ENCODE measurements at regions not wholly inside any gene's neighbourhood (a gene's known extent, or its start where the extent isn't known, plus 50 kb on each side); places are given as distances from the start of the nearest gene placed in this dataset.
"Not testable (repeated sequence)": the region's sequence is repeated elsewhere in the genome, so short reads cannot be mapped to it uniquely, and the experiment has no call there.

DNA sequence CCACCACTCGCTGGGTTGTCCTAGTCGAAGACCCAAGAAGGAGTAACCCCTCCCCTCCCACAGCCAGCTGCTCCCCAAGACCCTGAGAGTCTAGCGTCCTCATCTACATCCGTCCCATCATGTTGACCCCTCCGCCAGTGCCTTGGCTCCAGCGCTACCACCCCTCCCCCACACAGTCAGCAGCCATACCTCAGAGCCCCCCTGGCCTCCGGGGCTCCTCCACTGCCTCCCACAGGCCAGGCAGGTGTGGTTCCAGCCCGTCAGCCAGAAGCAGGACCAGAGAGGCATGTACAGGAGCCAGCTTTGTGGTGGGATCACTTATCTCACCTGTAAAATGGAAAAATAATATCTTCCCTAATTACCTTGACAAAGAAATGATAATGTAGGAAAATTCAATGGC, 51.5 kb upstream of the PHF21B start:
- DNase-seq (ENCODE audit: low read depth in 2 of 2), result no peak

- peak; percentile 46 to 59 for DNase-seq (ENCODE audit: low read depth in 2 of 2)
Observed at GRCh38 chr22:45064313-45065278, 54.8 kb upstream of the PHF21B start.

- no peak for DNase-seq (ENCODE audit: low read depth in 2 of 2)
Observed at GRCh38 chr22:45065726-45066125, 55.9 kb upstream of the PHF21B start.

- no peak for DNase-seq (ENCODE audit: low read depth in 2 of 2)
Observed at GRCh38 chr22:45067731-45068130, 57.9 kb upstream of the PHF21B start.

GRCh38 chr22:45069925-45070324, 60.1 kb upstream of the PHF21B start:
- DNase-seq (ENCODE audit: low read depth in 2 of 2), result peak in 1 of 2 donors; percentile 30

- DNase-seq (ENCODE audit: low read depth in 2 of 2), result no peak
Observed at GRCh38 chr22:45071618-45072017, 61.8 kb upstream of the PHF21B start.

DNA sequence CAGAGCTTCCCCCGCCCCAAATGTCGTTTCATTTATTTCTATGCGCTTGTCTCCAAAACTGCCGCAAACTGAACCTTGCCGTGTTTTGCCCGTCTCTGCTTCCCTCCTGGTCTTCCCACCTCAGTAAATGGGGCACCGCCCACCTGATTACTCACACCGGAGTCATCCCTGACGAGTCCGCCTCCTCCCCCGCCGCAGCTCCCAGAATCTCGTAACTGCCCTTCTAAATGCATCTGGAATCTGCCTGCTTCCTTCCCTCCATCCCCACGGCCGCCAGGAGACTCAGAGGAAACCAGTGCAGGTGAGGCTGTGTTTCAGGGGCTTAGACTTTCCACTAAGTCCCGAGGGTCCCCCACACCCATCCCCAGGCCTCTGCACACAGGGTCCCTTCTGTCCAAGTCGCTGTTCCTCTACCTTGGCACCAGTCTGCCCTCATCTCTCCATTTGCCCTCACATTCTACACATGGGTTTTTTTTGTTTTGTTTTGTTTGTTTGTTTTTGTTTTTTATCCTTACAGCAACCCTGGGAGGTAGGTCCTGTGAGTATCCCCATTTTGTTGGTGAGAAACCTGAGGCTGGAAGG, 62.6 kb upstream of the PHF21B start:
- peak in 1 of 2 donors; percentile 22 for DNase-seq (ENCODE audit: low read depth in 2 of 2)

GRCh38 chr22:45073064-45073463, 63.3 kb upstream of the PHF21B start:
- no peak for DNase-seq (ENCODE audit: low read depth in 2 of 2)

GRCh38 chr22:45077286-45077685, 67.5 kb upstream of the PHF21B start:
- no peak for DNase-seq (ENCODE audit: low read depth in 2 of 2)

DNA sequence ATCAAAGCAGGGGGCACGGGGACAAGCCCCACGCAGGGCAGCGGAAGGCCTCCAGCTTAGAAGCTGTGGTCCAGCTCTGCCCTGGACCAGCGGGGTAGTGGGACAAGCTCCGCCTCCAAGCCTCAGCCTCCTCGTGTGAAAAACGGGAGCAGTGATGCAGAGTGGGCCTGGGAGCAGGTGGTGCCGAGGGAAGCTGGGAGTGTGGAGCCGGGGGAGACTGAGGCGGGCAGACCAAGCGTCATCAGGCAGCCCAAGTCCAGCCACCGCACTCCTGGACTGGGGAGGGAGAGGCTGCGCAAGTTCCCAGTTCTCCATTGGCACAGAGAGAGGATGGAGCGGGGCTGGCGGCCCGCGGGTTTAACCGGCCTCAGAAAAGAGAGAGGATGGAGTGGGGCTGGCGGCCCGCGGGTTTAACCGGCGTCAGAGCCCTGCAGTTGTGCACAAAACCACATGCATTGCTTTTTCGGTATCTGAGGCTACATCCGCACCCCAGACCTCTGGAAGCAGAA, 68.1 kb upstream of the PHF21B start:
- no peak for DNase-seq (ENCODE audit: low read depth in 2 of 2)

GRCh38 chr22:45082795-45083194, 73.0 kb upstream of the PHF21B start:
- DNase-seq (ENCODE audit: low read depth in 2 of 2), result no peak

DNA sequence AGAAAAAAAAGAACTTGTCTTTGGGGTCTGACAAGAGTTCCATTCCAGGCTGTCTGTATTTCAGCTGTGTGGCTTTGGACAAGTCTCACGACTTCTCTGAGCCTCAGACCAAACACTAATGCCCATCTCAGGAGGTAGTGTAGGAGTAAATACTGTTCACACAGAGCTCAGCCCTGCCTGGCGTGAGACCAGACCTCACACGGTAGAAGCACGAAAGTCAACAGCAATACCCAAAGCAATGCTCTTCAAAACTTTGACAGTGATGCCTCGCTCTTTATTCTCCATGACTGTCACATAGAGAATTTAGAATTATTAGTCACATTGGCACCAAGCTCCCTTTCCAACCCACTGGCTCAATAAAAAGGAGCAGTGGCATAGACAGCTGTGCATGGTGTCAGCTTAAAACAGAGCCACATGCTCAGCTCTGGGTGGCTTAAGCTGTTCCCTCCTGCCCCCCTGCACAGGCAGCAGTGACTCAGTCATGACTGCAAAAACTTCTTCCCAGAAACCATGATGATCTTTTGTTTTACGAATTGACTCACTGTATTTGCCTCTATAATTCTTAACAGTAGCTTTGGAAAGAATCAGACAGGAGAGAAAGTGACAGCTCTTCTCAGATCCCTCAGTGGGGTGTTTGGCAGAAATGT, 74.0 kb upstream of the PHF21B start:
- DNase-seq (ENCODE audit: low read depth in 2 of 2), result peak; percentile 32 to 34

DNA sequence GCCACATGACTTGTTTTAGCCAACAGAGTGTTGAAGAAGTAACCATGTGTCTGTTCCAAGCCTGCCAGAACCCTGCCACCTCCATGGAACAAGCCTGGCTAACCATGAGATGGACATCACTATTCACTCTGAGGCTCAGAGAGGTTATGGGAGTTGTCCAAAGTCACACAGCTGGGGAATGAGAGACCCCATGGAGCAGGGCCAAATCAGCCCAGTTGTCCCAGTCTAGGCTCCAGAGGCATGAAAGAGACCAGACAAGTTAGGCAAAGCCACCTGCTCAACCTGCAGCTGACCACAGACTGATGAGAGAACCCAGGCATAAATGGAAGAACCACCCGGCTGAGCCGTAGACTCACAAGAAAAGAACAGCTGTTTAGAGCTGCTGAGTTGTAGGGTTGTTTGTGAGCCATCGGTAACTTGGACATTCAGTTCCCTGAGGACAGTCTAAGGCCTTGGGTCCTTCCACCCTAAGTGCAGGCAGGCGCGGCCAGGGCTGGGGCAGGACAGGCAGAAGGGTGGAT, 74.7 kb upstream of the PHF21B start:
- DNase-seq (ENCODE audit: low read depth in 2 of 2), result no peak

- no peak for DNase-seq (ENCODE audit: low read depth in 2 of 2)
Observed at GRCh38 chr22:45087802-45088201, 75.9 kb upstream of the NUP50 start.

GRCh38 chr22:45088576-45088975, 75.1 kb upstream of the NUP50 start:
- no peak for DNase-seq (ENCODE audit: low read depth in 2 of 2)

GRCh38 chr22:45090497-45090910, 73.2 kb upstream of the NUP50 start:
- DNase-seq (ENCODE audit: low read depth in 2 of 2), result no peak

DNA sequence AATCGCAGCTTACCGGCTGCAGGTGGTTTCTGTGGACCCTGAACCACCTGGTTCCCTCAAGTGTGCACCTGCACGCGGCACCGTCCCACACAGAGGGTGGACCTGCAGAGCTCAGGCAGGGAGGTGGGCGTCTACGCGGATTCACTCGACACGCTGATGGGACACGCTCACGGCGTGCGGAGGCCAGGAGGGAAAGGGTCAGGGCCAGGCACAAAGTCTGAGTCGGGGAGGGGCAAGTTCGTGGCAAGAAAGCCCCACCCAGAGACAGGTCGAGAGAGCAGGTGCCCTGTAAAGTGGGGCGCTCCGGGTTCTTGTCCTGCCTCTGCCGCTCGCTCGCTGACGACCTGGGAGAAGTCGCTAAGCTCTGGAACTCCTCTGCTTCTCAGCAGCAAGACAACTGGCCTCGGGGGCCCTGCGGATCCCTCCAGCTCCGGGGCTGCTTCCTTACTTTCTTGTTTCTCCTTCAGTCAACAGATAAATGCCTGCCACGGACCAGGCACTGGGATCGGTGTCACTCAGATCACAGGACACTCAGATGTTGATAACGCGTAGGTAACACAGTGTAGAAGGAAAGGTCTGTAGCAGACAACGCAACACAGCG, 72.4 kb upstream of the NUP50 start:
- DNase-seq (ENCODE audit: low read depth in 2 of 2), result no peak

- not testable (repeated sequence) for DNase-seq (ENCODE audit: low read depth in 2 of 2)
Observed at GRCh38 chr22:45091875-45092274, 71.8 kb upstream of the NUP50 start.

GRCh38 chr22:45092644-45093043, 71.1 kb upstream of the NUP50 start:
- DNase-seq (ENCODE audit: low read depth in 2 of 2), result no peak

- no peak for DNase-seq (ENCODE audit: low read depth in 2 of 2)
Observed at GRCh38 chr22:45093609-45094008, 70.1 kb upstream of the NUP50 start.

GRCh38 chr22:45094081-45094720, 69.5 kb upstream of the NUP50 start:
- DNase-seq (ENCODE audit: low read depth in 2 of 2), result no peak
